SK-N-SH treated with all-trans-retinoic acid at 6 μM for 48 hours (cell line): ENCODE measurements at regions not wholly inside any gene's neighbourhood (a gene's known extent, or its start where the extent isn't known, plus 50 kb on each side); places are given as distances from the start of the nearest gene placed in this dataset.

Experiments
- ATAC-seq: fragments of 200-7000 bp; cut with Tn5 transposase; 3 replicates; pipeline ENCODE4 v1.9.1; 2020; ENCODE audit warnings: mild to moderate bottlenecking, moderate library complexity
- ARNTL ChIP-seq: fragments of 450-650 bp; formaldehyde crosslinking; IDR thresholded peaks from 2 replicates; pipeline ENCODE4 v1.5.0; 2020; ENCODE audit warnings: low read depth, mild to moderate bottlenecking, moderate library complexity, borderline replicate concordance
- BACH2 ChIP-seq: fragments of 250-450 bp; sonication (Bioruptor Pico); IDR thresholded peaks from 2 replicates; pipeline ENCODE4 v1.9.0; 2021; ENCODE audit warnings: mild to moderate bottlenecking, borderline replicate concordance
- CREB5 ChIP-seq: fragments of 250-450 bp; sonication (Bioruptor Pico); IDR thresholded peaks from 2 replicates; pipeline ENCODE4 v1.5.1; 2020; ENCODE audit warnings: low read depth, mild to moderate bottlenecking, moderate library complexity
- CSDC2 ChIP-seq: fragments of 250-450 bp; sonication (Bioruptor Pico); IDR thresholded peaks from 2 replicates; pipeline ENCODE4 v1.5.0; 2020; ENCODE audit warnings: mild to moderate bottlenecking, moderate library complexity
- CSRNP3 ChIP-seq: fragments of 250-450 bp; sonication (Bioruptor Pico); IDR thresholded peaks from 2 replicates; pipeline ENCODE4 v1.5.1; 2021; ENCODE audit warnings: mild to moderate bottlenecking, moderate library complexity
- ESRRG ChIP-seq: fragments of 250-450 bp; sonication (Bioruptor Pico); IDR thresholded peaks from 2 replicates; pipeline ENCODE4 v1.6.1; 2021; ENCODE audit warnings: mild to moderate bottlenecking
- GLIS3 ChIP-seq: fragments of 250-450 bp; sonication (Bioruptor Pico); IDR thresholded peaks from 2 replicates; pipeline ENCODE4 v1.5.0; 2020; ENCODE audit warnings: mild to moderate bottlenecking, moderate library complexity
- OSR1 ChIP-seq: fragments of 250-450 bp; sonication (Bioruptor Pico); IDR thresholded peaks from 2 replicates; pipeline ENCODE4 v1.8.0; 2022; ENCODE audit warnings: moderate library complexity, mild to moderate bottlenecking, inconsistent platforms
- POU6F1 ChIP-seq: fragments of 250-450 bp; sonication (Bioruptor Pico); IDR thresholded peaks from 2 replicates; pipeline ENCODE4 v1.8.0; 2021; ENCODE audit warnings: low read depth, mild to moderate bottlenecking, moderate library complexity, borderline replicate concordance
- PPARA ChIP-seq: fragments of 250-450 bp; sonication (Bioruptor Pico); IDR thresholded peaks from 2 replicates; pipeline ENCODE4 v1.5.0; 2020; ENCODE audit warnings: mild to moderate bottlenecking, borderline replicate concordance
- RARB ChIP-seq: fragments of 250-450 bp; sonication (Bioruptor Pico); IDR thresholded peaks from 2 replicates; pipeline ENCODE4 v1.8.0; 2021; ENCODE audit warnings: mild to moderate bottlenecking, moderate library complexity
- SNAI2 ChIP-seq: fragments of 250-450 bp; sonication (Bioruptor Pico); IDR thresholded peaks from 2 replicates; pipeline ENCODE4 v1.5.0; 2020; ENCODE audit warnings: mild to moderate bottlenecking, moderate library complexity
- TCF4 ChIP-seq: fragments of 250-450 bp; sonication (Bioruptor Pico); IDR thresholded peaks from 2 replicates; pipeline ENCODE4 v1.8.0; 2021; ENCODE audit warnings: mild to moderate bottlenecking, moderate library complexity, borderline replicate concordance
- TSHZ2 ChIP-seq: fragments of 250-450 bp; sonication (Bioruptor Pico); IDR thresholded peaks from 2 replicates; pipeline ENCODE4 v1.5.0; 2020; ENCODE audit warnings: mild to moderate bottlenecking, moderate library complexity
- ZC3H10 ChIP-seq: fragments of 250-450 bp; sonication (Bioruptor Pico); IDR thresholded peaks from 2 replicates; pipeline ENCODE4 v1.5.1; 2021; ENCODE audit warnings: mild to moderate bottlenecking, moderate library complexity
- ZFP3 ChIP-seq: fragments of 250-450 bp; sonication (Bioruptor Pico); IDR thresholded peaks from 2 replicates; pipeline ENCODE4 v1.5.0; 2020; ENCODE audit warnings: mild to moderate bottlenecking, moderate library complexity
- ZFP30 ChIP-seq: fragments of 450-650 bp; formaldehyde crosslinking; IDR thresholded peaks from 2 replicates; pipeline ENCODE4 v1.5.0; 2022; ENCODE audit warnings: mild to moderate bottlenecking, moderate library complexity
- ZNF565 ChIP-seq: fragments of 450-650 bp; formaldehyde crosslinking; conservative IDR thresholded peaks from 2 replicates; pipeline ENCODE4 v1.5.0; 2020; ENCODE audit warnings: low read depth, mild to moderate bottlenecking, moderate library complexity
- ZNF70 ChIP-seq: fragments of 450-650 bp; formaldehyde crosslinking; IDR thresholded peaks from 2 replicates; pipeline ENCODE4 v1.5.0; 2020; ENCODE audit warnings: mild to moderate bottlenecking, moderate library complexity

- TF ChIP-seq ZFP3 (CRISPR knock-in tag) = 0 out of 2 replicates have a peak, but pooled peaks have one; percentile 71
- TF ChIP-seq POU6F1 = no peak
- no peak for TF ChIP-seq ZFP30 (CRISPR knock-in tag)
- no peak for TF ChIP-seq CREB5 (CRISPR knock-in tag)
- TF ChIP-seq TCF4 = 0 out of 2 replicates have a peak, but pooled peaks have one; percentile 20
- TF ChIP-seq ARNTL = no peak
- TF ChIP-seq ESRRG (CRISPR knock-in tag) = no peak
- no peak for TF ChIP-seq PPARA (CRISPR knock-in tag)
- peak; percentile 48; the same call in 1 of the 2 replicates for TF ChIP-seq ZNF70 (CRISPR knock-in tag)
- TF ChIP-seq OSR1 = no peak
- TF ChIP-seq SNAI2 (CRISPR knock-in tag) = no peak
- peak; percentile 89 for ATAC-seq
Observed at GRCh38 chr3:28575746-28576613, 227.4 kb upstream of the AZI2 start.

GRCh38 chr3:28576614-28577200 is 228.1 kb upstream of the AZI2 start:
- TF ChIP-seq RARB (CRISPR knock-in tag) (no peak), ESRRG (CRISPR knock-in tag) (no peak), CSRNP3 (CRISPR knock-in tag) (no peak), ZC3H10 (no peak), ZNF565 (CRISPR knock-in tag) (no peak), GLIS3 (CRISPR knock-in tag) (no peak), ZNF70 (CRISPR knock-in tag) (no peak), TCF4 (no peak), BACH2 (CRISPR knock-in tag) (no peak), POU6F1 (no peak), OSR1 (no peak), TSHZ2 (no peak), SNAI2 (CRISPR knock-in tag) (no peak), CREB5 (CRISPR knock-in tag) (no peak), PPARA (CRISPR knock-in tag) (no peak), CSDC2 (CRISPR knock-in tag) (no peak)
- peak; percentile 41; the same call in 2 of the 3 replicates for ATAC-seq
